ENCODE measurements at regions not wholly inside any gene's neighbourhood (a gene's known extent, or its start where the extent isn't known, plus 50 kb on each side); places are given as distances from the start of the nearest gene placed in this dataset.
"Not testable (repeated sequence)": the region's sequence is repeated elsewhere in the genome, so short reads cannot be mapped to it uniquely, and the experiment has no call there.

DNA sequence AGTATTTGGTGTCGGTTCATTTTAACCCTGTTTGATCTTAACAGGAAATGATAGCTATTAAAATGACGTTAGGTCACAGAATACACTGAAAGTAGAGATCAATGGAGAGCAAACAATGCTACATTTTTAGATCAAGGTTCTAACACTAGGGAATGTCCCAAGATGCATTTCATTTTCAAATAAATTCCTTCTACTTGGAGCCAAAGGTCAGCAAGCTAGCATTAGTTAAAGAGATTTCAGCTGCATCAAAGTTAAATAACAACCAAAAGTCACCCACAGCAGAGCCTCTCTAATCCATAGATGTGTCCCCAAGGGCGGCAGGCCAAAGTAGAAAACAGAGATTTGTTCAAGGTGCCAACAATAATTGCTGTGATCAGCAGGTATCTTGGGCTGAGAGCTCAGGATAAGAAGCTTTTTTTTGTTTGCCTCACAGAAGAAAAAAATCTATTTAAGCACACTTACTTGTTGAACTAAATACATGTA is 1233.6 kb upstream of the TMEFF2 start:
- H3K4me2 ChIP-seq (ENCODE audit: low read depth, low read length) = no peak overlapping the region
- no peak for DNase-seq
- no peaks in the 10 kb centered on the region for H3K4me1 ChIP-seq (ENCODE audit: low read length)
- H2AFZ ChIP-seq (ENCODE audit: low read length) = no peak overlapping the region
- TF ChIP-seq EZH2phosphoT487 (IDR thresholded peaks at IDR 0.05; ENCODE audit: low read length) = no peak
- no peak for TF ChIP-seq EZH2 (optimal IDR thresholded peaks at IDR 0.05; ENCODE audit: low read depth, low read length)
- no peak for TF ChIP-seq CTCF (IDR thresholded peaks at IDR 0.05; ENCODE audit: low read length)
- no peaks in the 10 kb centered on the region for H3K79me2 ChIP-seq (ENCODE audit: low read length)
- no peaks in the 10 kb centered on the region for H3K9me2 ChIP-seq (replicated peaks; ENCODE audit: insufficient read depth, low read length)
- H3K9me3 ChIP-seq (replicated peaks; ENCODE audit: insufficient read depth, low read length) = no peaks in the 10 kb centered on the region
- H3K27me3 ChIP-seq (replicated peaks; ENCODE audit: insufficient read depth, low read length) = no peaks in the 10 kb centered on the region
- no peak overlapping the region for H3K4me3 ChIP-seq (ENCODE audit: low read length)
- no peaks in the 10 kb centered on the region for H3K36me3 ChIP-seq (replicated peaks; ENCODE audit: insufficient read depth, low read length)
- H3F3A ChIP-seq (ENCODE audit: insufficient read depth, low read length) = no peaks in the 10 kb centered on the region
- H4K20me1 ChIP-seq (ENCODE audit: insufficient read depth, low read length) = no peaks in the 10 kb centered on the region
- H3K27ac ChIP-seq (ENCODE audit: low read length) = no peak overlapping the region
- H3K9ac ChIP-seq (ENCODE audit: low read length) = no peak overlapping the region

GRCh38 chr2:193412368-193412767 is 1217.6 kb upstream of the TMEFF2 start:
- not testable (repeated sequence) for H3K4me2 ChIP-seq (ENCODE audit: low read depth, low read length); H3K27ac ChIP-seq (ENCODE audit: low read length); H3K4me3 ChIP-seq (ENCODE audit: low read length); H4K20me1 ChIP-seq (ENCODE audit: insufficient read depth, low read length); H3K9ac ChIP-seq (ENCODE audit: low read length); H3F3A ChIP-seq (ENCODE audit: insufficient read depth, low read length); H3K27me3 ChIP-seq (replicated peaks; ENCODE audit: insufficient read depth, low read length); H3K36me3 ChIP-seq (replicated peaks; ENCODE audit: insufficient read depth, low read length); DNase-seq; H3K9me2 ChIP-seq (replicated peaks; ENCODE audit: insufficient read depth, low read length); H2AFZ ChIP-seq (ENCODE audit: low read length); H3K4me1 ChIP-seq (ENCODE audit: low read length); H3K9me3 ChIP-seq (replicated peaks; ENCODE audit: insufficient read depth, low read length); H3K79me2 ChIP-seq (ENCODE audit: low read length)

GRCh38 chr2:193409951-193410350 is 1215.2 kb upstream of the TMEFF2 start:
- Histone ChIP-seq H2AFZ (ENCODE audit: low read length) (no peak overlapping the region), H3K27me3 (replicated peaks; ENCODE audit: insufficient read depth, low read length) (no peaks in the 10 kb centered on the region), H4K20me1 (ENCODE audit: insufficient read depth, low read length) (no peaks in the 10 kb centered on the region), H3K79me2 (ENCODE audit: low read length) (no peaks in the 10 kb centered on the region), H3K9ac (ENCODE audit: low read length) (no peak overlapping the region), H3K27ac (ENCODE audit: low read length) (no peak overlapping the region), H3K9me3 (replicated peaks; ENCODE audit: insufficient read depth, low read length) (no peaks in the 10 kb centered on the region), H3K9me2 (replicated peaks; ENCODE audit: insufficient read depth, low read length) (no peaks in the 10 kb centered on the region), H3K4me2 (ENCODE audit: low read depth, low read length) (no peak overlapping the region), H3K4me3 (ENCODE audit: low read length) (no peak overlapping the region), H3K36me3 (replicated peaks; ENCODE audit: insufficient read depth, low read length) (no peaks in the 10 kb centered on the region), H3K4me1 (ENCODE audit: low read length) (no peaks in the 10 kb centered on the region), H3F3A (ENCODE audit: insufficient read depth, low read length) (no peaks in the 10 kb centered on the region)
- no peak for DNase-seq
- TF ChIP-seq EZH2 (optimal IDR thresholded peaks at IDR 0.05; ENCODE audit: low read depth, low read length) = no peak
- TF ChIP-seq CTCF (IDR thresholded peaks at IDR 0.05; ENCODE audit: low read length) = no peak
- no peak for TF ChIP-seq EZH2phosphoT487 (IDR thresholded peaks at IDR 0.05; ENCODE audit: low read length)

DNA sequence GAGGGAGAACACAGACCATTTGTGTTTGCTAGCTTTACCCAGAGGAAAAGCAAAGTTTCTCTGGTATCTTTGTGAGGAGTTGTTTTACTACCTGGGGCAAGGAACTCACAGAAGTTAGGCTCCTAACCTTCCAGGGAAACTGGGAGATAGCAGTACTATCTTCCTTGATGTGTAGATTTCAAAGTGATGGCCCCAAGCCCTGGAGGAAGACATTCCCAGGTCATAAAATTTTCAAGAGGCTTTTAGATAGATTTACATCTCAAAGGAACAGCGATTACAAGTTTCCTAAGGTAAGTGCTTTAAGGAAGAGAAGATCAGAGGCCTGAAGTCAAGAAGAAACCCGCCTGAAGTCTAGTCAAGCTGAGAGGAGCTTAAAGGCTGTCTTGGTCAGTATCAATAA is 1187.8 kb upstream of the TMEFF2 start:
- H3K9ac ChIP-seq (ENCODE audit: low read length) = no peak overlapping the region
- no peaks in the 10 kb centered on the region for H3K27me3 ChIP-seq (replicated peaks; ENCODE audit: insufficient read depth, low read length)
- no peaks in the 10 kb centered on the region for H3K36me3 ChIP-seq (replicated peaks; ENCODE audit: insufficient read depth, low read length)
- no peak overlapping the region for H2AFZ ChIP-seq (ENCODE audit: low read length)
- no peaks in the 10 kb centered on the region for H3F3A ChIP-seq (ENCODE audit: insufficient read depth, low read length)
- DNase-seq = no peak
- no peak overlapping the region for H3K4me3 ChIP-seq (ENCODE audit: low read length)
- TF ChIP-seq EZH2phosphoT487 (IDR thresholded peaks at IDR 0.05; ENCODE audit: low read length) = no peak
- no peak for TF ChIP-seq CTCF (IDR thresholded peaks at IDR 0.05; ENCODE audit: low read length)
- no peak for TF ChIP-seq EZH2 (optimal IDR thresholded peaks at IDR 0.05; ENCODE audit: low read depth, low read length)
- H4K20me1 ChIP-seq (ENCODE audit: insufficient read depth, low read length) = no peaks in the 10 kb centered on the region
- no peaks in the 10 kb centered on the region for H3K9me2 ChIP-seq (replicated peaks; ENCODE audit: insufficient read depth, low read length)
- H3K4me2 ChIP-seq (ENCODE audit: low read depth, low read length) = no peak overlapping the region
- no peaks in the 10 kb centered on the region for H3K79me2 ChIP-seq (ENCODE audit: low read length)
- no peak overlapping the region for H3K27ac ChIP-seq (ENCODE audit: low read length)
- no peaks in the 10 kb centered on the region for H3K9me3 ChIP-seq (replicated peaks; ENCODE audit: insufficient read depth, low read length)
- no peaks in the 10 kb centered on the region for H3K4me1 ChIP-seq (ENCODE audit: low read length)
